Mesodermal cell (in vitro differentiated cells): ENCODE measurements at regions not wholly inside any gene's neighbourhood (a gene's known extent, or its start where the extent isn't known, plus 50 kb on each side); places are given as distances from the start of the nearest gene placed in this dataset.
A peak's percentile ranks its signal among the peaks of the same experiment; 100 is the strongest.
"Not testable (repeated sequence)": the region's sequence is repeated elsewhere in the genome, so short reads cannot be mapped to it uniquely, and the experiment has no call there.

Experiments
- H3K27ac ChIP-seq: 2 replicates; pipeline ENCODE4 v1.7.0; 2013; ENCODE audit warnings: mild to moderate bottlenecking, low read depth, low read length, moderate library complexity; ENCODE audit not compliant: severe bottlenecking
- H3K36me3 ChIP-seq: 2 replicates; pipeline ENCODE4 v1.7.1; 2013; ENCODE audit warnings: mild to moderate bottlenecking, low read length, moderate library complexity; ENCODE audit not compliant: control insufficient read depth, insufficient read depth
- H3K4me1 ChIP-seq: one replicate; pipeline ENCODE4 v1.7.1; 2013; ENCODE audit warnings: mild to moderate bottlenecking, low read length; ENCODE audit not compliant: insufficient read depth, control insufficient read depth, poor library complexity, severe bottlenecking
- H3K4me3 ChIP-seq: 2 replicates; pipeline ENCODE4 v1.7.0; 2013; ENCODE audit warnings: low read length, control low read depth, mild to moderate bottlenecking; ENCODE audit not compliant: insufficient read depth, poor library complexity, severe bottlenecking; ENCODE audit errors: extremely low read depth
- H3K9me3 ChIP-seq: 2 replicates; pipeline ENCODE4 v1.7.1; 2013; ENCODE audit warnings: mild to moderate bottlenecking, low read length, moderate library complexity; ENCODE audit not compliant: control insufficient read depth
- WGBS, 2 experiments: methylation state at CpG; one replicate each; pipeline ENCODE4 v1.1.5; 2013; ENCODE audit warnings: missing lambda C conversion rate in 2 of 2; ENCODE audit not compliant: insufficient coverage in 2 of 2; 5-methylcytosine and 5-hydroxymethylcytosine counted together

DNA sequence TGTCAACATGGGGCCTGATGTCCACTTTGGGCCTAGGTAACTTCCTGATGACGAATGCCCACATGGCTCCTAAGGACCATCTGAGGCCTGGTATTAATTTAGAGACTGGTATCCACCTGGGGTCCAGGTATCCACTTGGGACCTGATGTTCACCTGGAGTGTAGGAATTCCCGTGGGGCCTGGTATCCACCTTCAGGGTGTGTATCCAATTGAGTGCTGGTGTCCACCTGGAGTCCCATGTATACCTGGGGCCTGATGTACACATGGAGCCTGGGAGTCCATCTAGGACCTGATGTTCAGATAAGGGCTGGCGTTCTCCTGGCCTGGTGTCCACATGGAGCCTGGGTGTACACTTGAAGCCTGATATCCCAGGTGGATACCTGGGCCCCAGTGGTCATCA, 520.6 kb downstream of the FOXD4L4 start:
- WGBS, 2 experiments: 83% methylated on average over 1 of the region's 3 CpGs; no CpG with 5 or more reads in 1 of the 2 experiments

DNA sequence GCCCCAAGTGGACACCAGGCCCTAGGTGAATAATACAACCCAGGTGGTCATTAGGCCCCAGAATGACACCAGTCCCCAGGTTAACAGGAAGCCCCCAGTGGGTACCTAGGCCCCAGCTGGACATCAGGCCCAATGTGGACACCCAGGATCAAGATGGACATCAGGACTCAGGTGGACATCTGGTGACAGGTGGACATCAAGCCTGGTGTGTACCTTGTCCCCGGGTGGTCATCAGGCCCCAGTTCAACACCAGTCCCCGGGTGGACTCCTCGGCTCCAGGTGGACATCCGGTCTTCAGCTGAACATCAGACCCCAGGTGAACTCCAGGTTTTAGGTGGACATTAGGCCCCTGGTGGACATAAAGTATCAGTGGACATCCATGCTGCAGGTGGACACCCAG, 524.6 kb downstream of the FOXD4L4 start:
- not testable (repeated sequence) for H3K27ac ChIP-seq, H3K9me3 ChIP-seq, H3K36me3 ChIP-seq, H3K4me3 ChIP-seq, H3K4me1 ChIP-seq
- WGBS, 2 experiments: no CpG with 5 or more reads among the region's 4 CpGs

More for the DNA sequence above, 520.6 kb downstream of the FOXD4L4 start:
- not testable (repeated sequence) for H3K27ac ChIP-seq, H3K4me3 ChIP-seq, H3K4me1 ChIP-seq, H3K9me3 ChIP-seq, H3K36me3 ChIP-seq

DNA sequence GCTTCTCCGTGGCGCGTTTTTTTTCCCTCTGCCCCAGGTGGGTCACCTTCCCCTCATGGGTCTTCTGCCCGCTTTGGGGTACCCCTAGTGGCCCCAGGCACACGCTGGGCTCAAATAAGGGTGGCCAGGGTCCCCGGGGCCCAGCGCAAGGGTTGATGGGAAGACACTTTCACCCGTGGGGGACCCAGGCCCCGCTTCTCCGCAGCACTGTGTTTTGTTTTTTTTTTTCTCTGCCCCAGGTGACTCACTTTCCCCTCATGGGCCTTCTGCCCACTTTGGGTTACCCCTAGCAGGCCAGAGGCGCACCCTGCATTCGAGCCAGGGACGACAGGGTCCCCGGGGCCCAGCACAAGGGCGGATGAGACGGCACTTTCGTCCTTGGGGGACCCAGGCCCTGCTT, 526.7 kb downstream of the FOXD4L4 start:
- H3K9me3 ChIP-seq, H3K4me3 ChIP-seq, H3K36me3 ChIP-seq, H3K4me1 ChIP-seq, H3K27ac ChIP-seq: not testable (repeated sequence)
- WGBS, 2 experiments: 86 to 98% methylated on average over 11 to 12 of the region's 17 CpGs

DNA sequence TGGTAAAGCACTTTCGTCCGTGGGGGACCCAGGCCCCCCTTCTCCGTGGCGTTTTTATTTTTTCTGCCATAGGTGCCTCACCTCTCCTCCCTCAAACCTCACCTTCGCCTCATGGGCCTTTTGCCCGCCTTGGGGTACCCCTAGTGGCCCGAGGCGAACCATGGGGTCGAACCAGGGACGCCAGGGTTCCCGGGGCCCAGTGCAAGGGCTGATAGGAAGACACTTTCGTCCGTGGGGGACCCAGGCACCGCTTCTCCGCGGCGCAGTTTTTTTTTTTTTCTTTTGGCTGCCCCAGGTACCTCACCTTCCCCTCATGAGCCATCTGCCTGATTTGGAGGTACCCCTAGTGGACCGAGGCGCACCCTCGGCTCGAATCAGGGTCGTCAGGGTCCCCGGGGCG, 527.8 kb downstream of the FOXD4L4 start:
- not testable (repeated sequence) for H3K4me1 ChIP-seq, H3K27ac ChIP-seq, H3K4me3 ChIP-seq, H3K36me3 ChIP-seq, H3K9me3 ChIP-seq
- WGBS, 2 experiments: 96 to 100% methylated on average over 1 to 5 of the region's 24 CpGs

DNA sequence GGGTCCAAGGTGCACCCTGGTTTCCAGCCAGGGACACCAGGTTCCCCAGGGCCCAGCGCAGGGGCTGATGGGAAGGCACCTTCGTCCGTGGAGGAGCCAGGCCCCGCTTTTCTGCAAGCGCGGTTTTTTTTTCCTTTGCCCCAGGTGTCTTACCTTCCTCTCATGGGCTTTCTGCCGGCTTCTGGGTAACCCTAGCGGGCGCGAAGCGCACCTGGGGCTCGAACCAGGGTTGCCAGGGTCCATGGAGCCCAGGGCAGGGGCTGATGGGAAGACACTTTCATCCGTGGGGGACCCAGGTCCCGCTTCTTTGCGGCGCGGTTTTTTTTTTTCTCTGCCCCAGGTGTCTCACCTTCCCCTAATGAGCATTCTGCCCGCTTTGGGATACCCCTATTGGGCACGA, 529.3 kb downstream of the FOXD4L4 start:
- not testable (repeated sequence) for H3K27ac ChIP-seq, H3K4me3 ChIP-seq, H3K9me3 ChIP-seq, H3K4me1 ChIP-seq, H3K36me3 ChIP-seq
- 90% methylated on average over 2 of the region's 19 CpGs; no CpG with 5 or more reads in 1 of the 2 experiments for WGBS, 2 experiments

DNA sequence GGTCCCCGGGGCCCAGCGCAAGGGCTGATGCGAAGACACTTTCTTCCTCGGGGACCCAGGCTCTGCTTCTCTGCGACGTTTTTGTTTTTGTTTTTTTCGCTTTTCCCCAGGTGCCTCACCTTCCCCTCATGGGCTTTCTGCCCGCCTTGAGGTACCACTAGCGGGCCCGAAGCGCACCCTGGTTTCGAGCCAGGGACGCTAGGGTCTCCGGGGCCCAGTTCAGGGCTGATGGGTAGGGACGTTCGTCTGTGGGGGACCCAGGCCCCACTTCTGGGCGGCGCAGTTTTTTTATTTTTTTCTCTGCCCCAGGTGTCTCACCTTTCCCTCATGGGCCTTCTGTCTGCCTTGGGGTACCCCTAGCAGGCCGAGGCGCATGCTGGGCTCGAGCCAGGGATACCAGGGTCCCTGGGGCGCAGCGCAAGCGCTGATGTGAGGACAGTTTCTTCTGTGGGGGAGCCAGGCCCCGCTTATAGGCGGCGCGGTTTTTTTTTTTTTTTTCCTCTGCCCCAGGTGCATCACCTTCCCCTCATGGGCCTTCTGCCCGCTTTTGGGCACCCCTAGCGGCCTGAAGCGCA, 530.0 kb downstream of the FOXD4L4 start:
- H3K4me3 ChIP-seq, H3K4me1 ChIP-seq, H3K36me3 ChIP-seq, H3K9me3 ChIP-seq, H3K27ac ChIP-seq: not testable (repeated sequence)
- no CpG with 5 or more reads among the region's 31 CpGs for WGBS, 2 experiments

DNA sequence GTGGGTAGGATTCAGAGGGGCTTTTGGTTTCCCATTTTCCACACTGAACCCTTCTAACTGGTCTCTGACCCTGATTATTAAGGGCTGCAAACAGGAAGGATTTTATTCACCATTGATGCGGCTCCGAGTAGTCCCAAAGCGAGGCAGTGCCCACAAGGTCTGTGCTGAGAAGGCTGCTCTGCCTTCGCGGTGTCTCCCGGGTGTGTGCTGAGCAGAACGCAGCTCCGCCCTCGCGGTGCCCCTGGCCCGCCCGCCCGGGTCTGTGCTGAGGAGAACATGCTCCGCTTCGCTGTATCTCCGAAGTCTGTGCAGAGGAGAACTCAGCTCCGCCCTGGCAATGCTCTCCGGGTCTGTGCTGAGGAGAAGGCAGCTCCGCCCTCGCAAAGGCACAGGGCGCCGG, 530.7 kb downstream of the FOXD4L4 start:
- H3K36me3 ChIP-seq, H3K4me3 ChIP-seq, H3K9me3 ChIP-seq, H3K4me1 ChIP-seq, H3K27ac ChIP-seq: not testable (repeated sequence)
- 96% methylated on average over 3 of the region's 22 CpGs; no CpG with 5 or more reads in 1 of the 2 experiments for WGBS, 2 experiments

DNA sequence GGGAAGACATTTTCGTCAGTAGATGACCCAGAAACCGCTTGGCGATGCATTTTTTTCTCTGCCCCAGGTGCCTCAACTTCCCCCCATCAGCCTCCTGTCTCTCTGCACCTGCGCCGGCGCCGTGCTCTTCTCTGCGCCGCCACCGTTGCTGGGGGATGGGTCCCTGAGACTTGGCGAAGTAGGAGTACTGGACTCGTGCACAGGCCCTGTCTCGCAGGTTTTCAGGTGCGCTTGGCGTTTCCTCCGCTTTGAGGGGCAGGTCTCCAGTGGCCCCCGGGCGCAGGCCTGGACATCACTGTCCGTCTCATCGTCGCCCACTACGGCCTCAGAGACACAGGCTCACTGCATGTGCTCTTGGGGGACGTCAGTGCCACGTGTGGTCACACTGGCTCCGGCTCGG, 532.1 kb downstream of the FOXD4L4 start:
- H3K4me3 ChIP-seq, H3K4me1 ChIP-seq, H3K27ac ChIP-seq, H3K9me3 ChIP-seq, H3K36me3 ChIP-seq: not testable (repeated sequence)
- WGBS, 2 experiments: 100% methylated on average over 5 of the region's 26 CpGs; no CpG with 5 or more reads in 1 of the 2 experiments

DNA sequence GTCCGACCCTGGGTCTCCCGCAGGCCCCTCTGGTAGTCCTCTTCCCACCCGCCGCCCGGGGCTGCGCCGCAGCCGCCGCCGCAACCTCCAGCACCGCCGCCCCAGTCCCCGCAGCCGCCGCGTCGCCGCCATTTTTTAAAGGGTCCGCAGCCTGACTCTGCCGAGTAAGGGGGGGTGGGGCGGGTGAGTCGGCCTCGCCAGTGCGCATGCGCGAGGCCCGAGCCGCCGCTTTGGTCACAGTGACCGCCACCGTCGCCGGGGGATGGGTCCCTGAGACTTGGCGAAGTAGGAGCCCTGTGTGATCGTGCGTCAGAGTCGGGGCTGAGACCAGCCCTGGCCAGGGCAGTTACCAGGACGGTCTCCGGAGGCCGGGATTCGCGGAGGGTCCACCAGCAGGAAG, 532.8 kb downstream of the FOXD4L4 start:
- WGBS, 2 experiments: no CpG with 5 or more reads among the region's 42 CpGs
- H3K4me1 ChIP-seq, H3K36me3 ChIP-seq, H3K9me3 ChIP-seq, H3K27ac ChIP-seq: not testable (repeated sequence)
- H3K4me3 ChIP-seq: peak overlapping the region; percentile 36

DNA sequence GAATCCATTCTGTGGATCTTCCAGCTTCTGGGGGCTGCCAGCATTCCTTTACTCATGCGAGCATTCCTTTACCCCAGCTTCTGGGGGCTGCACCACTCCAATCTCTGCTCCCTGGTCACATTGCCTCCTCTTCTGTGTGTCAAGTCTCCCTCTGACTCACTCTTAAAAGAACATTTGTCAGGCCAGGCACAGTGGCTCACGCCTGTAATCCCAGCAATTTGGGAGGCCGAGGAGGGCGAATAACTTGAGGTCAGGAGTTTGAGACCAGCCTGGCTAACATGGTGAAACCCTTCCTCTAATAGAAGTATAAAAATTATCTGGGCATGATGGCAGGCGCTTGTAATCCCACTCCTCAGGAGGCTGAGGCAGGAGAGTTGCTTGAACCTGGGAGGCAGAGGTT, 541.9 kb downstream of the FOXD4L4 start:
- H3K4me3 ChIP-seq, H3K36me3 ChIP-seq, H3K4me1 ChIP-seq, H3K9me3 ChIP-seq: not testable (repeated sequence)
- peak overlapping the region; percentile 74 for H3K27ac ChIP-seq
- no CpG with 5 or more reads among the region's 5 CpGs for WGBS, 2 experiments
